ENCODE measurements at regions not wholly inside any gene's neighbourhood (a gene's known extent, or its start where the extent isn't known, plus 50 kb on each side); places are given as distances from the start of the nearest gene placed in this dataset.
"Not testable (repeated sequence)": the region's sequence is repeated elsewhere in the genome, so short reads cannot be mapped to it uniquely, and the experiment has no call there.

- TF ChIP-seq CTCF (IDR thresholded peaks at IDR 0.05); POLR2AphosphoS5 (IDR thresholded peaks at IDR 0.05); POLR2A (IDR thresholded peaks at IDR 0.05; ENCODE audit: low read depth); EP300 (IDR thresholded peaks at IDR 0.05): not testable (repeated sequence)
Measured at GRCh38 chr12:105512861-105513260, 182.4 kb downstream of the C12orf75 start.

Measured in esophagus muscularis mucosa (tissue), 4 donors.